H1 (cell line): ENCODE measurements at regions not wholly inside any gene's neighbourhood (a gene's known extent, or its start where the extent isn't known, plus 50 kb on each side); places are given as distances from the start of the nearest gene placed in this dataset.

Experiments used
- CBX8 ChIP-seq: fragments of 300-800, 300-1000 bp; sonication (generic); IDR thresholded peaks from 2 replicates; pipeline ENCODE4 v1.7.1; 2016; ENCODE audit warnings: low read depth, low read length, borderline replicate concordance
- JUN ChIP-seq: IDR thresholded peaks from 2 replicates; pipeline ENCODE4 v1.6.1; 2011; ENCODE audit warnings: low read depth, mild to moderate bottlenecking, improper control_type of control experiment, low read length

DNA sequence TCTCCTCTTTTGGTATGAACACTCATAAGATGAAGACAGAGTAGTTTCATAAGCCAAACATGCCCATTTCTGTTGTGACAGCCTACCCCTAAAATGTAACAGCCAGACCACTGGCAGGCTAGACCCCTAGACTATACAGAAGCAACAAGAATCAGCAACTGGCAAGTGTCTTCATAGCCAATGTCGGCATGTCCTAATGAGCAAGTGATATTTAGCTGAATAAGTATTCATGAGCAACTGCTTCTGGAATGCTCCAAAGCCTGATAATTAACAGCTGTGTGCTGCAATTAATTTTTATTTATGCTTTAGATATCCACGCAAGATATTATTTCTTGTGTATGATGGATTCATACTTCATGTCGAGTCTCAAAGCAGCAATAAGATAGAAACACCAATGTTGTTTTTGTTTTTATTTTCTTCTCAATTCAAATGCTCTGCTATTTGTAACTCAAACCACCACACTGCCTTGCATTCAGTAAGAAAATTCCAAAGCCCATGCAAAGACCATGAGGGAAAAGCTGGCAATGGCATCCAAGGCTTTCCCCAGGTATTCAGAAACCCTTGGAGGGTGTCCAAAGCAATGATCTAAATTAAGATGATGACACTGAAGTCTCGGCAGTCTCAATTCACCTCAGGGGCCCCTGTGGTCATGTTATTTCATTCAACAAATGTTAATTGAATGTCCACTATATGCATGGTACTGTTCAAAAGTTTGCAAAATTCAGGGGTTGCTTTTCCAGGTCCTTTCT, 167.7 kb upstream of the NECTIN3 start (continued):
- TF ChIP-seq CBX8 (no peak), JUN (no peak)
